ENCODE measurements at regions not wholly inside any gene's neighbourhood (a gene's known extent, or its start where the extent isn't known, plus 50 kb on each side); places are given as distances from the start of the nearest gene placed in this dataset.
"Not testable (repeated sequence)": the region's sequence is repeated elsewhere in the genome, so short reads cannot be mapped to it uniquely, and the experiment has no call there.

- no peak for DNase-seq (ENCODE audit: low spot score)
These were observed 859.0 kb upstream of the SLITRK1 start for GRCh38 chr13:84741253-84741652.

DNA sequence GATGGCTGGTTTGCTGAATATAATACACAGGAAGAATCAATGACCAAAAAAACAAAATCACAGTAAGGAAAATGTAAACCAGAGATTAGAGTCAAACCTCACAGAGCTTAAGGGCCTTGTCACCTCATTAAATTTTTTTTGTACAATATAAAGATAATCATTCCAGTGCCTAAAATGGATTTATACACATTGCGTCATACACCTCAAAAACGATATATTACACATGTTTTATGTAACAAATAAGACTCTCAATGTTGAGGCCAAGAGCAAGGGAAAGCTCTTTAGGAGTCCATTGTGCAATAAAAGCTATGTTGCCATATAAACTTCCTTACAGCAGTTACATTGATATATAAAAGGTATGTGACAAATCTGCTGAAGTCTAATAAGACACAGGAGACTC is 856.7 kb upstream of the SLITRK1 start:
- DNase-seq (ENCODE audit: low spot score), result no peak

GRCh38 chr13:84737661-84738060 is 855.4 kb upstream of the SLITRK1 start:
- DNase-seq (ENCODE audit: low spot score), result no peak

GRCh38 chr13:84730376-84730775 is 848.1 kb upstream of the SLITRK1 start:
- DNase-seq (ENCODE audit: low spot score), result no peak

- no peak for DNase-seq (ENCODE audit: low spot score)
These were observed 823.9 kb upstream of the SLITRK1 start for GRCh38 chr13:84705982-84706710.

DNA sequence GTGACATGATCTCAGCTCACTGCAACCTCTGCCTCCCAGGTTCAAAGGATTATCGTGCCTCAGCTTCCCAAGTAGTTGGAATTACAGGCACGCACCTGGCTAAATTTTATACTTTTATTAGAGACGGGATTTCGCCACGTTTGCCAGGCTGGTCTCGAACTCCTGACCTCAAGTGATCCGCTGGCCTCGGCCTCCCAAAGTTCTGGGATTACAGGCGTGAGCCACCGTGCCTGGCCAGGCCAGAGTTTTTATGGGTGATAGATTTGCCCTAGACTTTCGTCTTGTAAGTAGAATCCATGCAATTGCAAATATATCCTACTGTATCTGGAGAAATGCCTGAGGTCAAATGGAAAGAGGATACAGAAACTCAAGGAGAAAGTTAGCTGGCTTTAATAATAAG is 819.9 kb upstream of the SLITRK1 start:
- no peak for DNase-seq (ENCODE audit: low spot score)

GRCh38 chr13:84697591-84697990 is 815.3 kb upstream of the SLITRK1 start:
- not testable (repeated sequence) for DNase-seq (ENCODE audit: low spot score)

GRCh38 chr13:84686973-84687372 is 804.7 kb upstream of the SLITRK1 start:
- DNase-seq (ENCODE audit: low spot score), result no peak

GRCh38 chr13:84686458-84686857 is 804.2 kb upstream of the SLITRK1 start:
- no peak for DNase-seq (ENCODE audit: low spot score)

DNA sequence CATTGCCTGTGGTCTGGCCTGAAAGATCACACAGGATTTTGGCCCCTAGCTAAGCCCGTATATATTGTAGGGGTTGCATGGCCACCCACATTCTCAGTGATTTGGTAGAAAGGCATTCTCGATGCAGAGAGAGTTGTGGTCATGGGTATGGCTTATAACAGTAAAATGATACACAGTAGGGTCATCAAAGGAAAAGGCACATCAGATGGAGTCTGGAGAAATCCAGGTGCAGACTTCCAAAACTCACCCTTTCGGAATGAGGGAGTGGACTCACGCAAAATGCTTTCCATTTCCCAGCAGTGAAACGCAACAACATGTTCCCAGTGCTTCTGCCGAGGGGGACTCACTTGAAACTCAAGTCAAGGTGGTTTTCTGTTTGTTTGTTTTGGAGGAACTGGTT is 802.5 kb upstream of the SLITRK1 start:
- DNase-seq (ENCODE audit: low spot score), result no peak

- no peak for DNase-seq (ENCODE audit: low spot score)
These were observed 801.9 kb upstream of the SLITRK1 start for GRCh38 chr13:84684048-84684662.

DNA sequence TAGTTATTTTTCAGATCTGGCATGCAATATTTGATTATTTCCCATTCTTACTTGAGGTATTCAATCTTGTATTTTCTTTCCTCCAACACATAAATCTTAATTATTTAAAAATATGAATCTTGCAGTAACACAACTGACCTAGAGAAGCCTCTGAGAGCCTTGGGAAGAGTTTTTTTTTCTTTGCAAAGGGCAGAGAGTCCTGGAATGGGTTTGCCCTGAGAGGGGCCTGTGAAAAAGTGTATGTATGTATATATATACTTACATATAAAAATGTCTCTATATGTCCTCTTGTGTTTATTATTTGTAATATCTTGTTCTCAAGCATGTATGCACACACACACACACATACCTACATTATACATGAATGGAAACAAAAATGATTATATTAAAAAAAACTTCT is 801.2 kb upstream of the SLITRK1 start:
- no peak for DNase-seq (ENCODE audit: low spot score)

DNA sequence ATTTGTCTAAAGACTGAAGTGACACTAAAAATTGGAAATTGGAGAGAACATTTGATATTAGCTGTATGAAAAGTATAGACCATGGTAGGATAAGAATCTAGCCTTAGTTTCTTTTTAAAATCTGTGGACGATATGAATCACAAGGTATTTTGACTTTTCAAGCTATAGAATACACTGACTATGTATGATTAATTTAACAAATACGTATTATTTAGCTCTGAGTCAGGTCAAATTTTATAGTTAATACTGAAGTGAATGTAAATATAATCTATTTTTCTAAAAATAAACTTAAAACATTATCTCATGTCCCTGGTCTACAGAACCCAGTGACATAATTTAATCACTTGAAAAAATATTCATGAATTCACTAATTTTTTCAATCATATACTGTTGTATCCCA is 795.6 kb upstream of the SLITRK1 start:
- DNase-seq (ENCODE audit: low spot score), result no peak

GRCh38 chr13:84672616-84673015 is 790.3 kb upstream of the SLITRK1 start:
- no peak for DNase-seq (ENCODE audit: low spot score)

GRCh38 chr13:84670245-84670644 is 788.0 kb upstream of the SLITRK1 start:
- no peak for DNase-seq (ENCODE audit: low spot score)

DNA sequence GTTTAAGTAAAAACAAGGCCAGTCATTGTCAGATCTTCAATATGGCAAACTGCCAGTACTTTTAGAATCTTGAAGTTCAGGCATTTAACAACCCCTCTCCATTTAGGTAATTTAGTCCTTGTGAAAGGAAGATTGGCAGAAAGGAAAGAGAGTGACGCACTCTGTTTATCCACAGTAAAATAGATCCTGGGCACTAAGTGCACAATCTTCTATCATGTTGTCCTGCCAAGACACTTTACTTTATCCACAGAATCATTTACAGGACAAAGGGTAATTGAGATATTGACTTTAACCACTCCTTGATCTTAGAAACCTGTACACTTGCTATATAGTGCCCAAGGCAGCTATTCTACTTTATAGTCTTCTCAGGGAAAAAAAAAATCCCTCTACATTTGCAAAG is 786.4 kb upstream of the SLITRK1 start:
- no peak for DNase-seq (ENCODE audit: low spot score)

GRCh38 chr13:84662491-84662890 is 780.2 kb upstream of the SLITRK1 start:
- no peak for DNase-seq (ENCODE audit: low spot score)

DNA sequence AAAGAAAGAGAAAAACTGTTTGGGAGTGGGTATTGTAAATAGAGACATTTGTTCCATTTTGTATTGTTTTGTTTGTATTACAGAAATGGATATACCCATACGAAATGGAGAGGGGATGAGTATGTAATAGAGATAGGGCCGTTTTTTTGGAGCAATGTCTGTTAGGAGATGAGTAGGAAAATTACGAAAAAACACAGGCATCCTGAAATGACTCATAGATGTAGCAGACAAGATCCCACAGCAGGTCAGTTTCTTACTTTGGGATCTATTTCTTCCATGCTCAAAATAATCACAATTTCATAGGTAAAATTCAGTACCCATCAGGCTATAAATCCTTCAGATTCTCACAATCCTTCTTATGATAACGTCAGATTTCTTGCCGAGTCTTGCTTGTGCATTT is 779.4 kb upstream of the SLITRK1 start:
- no peak for DNase-seq (ENCODE audit: low spot score)

- DNase-seq (ENCODE audit: low spot score), result no peak
These were observed 777.0 kb upstream of the SLITRK1 start for GRCh38 chr13:84659359-84659661.

- DNase-seq (ENCODE audit: low spot score), result no peak
These were observed 776.5 kb upstream of the SLITRK1 start for GRCh38 chr13:84658491-84659358.

DNA sequence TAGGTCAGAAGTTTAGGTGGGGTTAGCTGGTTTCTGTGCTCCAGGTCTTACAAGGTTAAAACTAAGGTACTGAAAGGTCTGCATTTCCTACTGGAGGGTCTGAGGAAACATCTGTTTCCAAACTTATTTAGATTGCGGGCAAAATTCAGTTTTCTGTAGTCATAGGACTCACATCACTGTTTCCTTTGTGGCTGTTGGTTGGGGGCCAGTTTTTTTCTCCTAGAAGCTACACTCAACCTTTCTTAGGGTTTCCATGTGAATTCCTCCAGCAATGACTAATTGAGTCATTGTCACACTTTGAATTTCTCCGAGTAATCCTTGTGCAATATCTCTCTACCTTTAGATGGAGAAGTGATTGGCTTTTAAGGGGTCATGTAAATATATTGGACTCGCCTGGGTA is 773.4 kb upstream of the SLITRK1 start:
- no peak for DNase-seq (ENCODE audit: low spot score)

DNA sequence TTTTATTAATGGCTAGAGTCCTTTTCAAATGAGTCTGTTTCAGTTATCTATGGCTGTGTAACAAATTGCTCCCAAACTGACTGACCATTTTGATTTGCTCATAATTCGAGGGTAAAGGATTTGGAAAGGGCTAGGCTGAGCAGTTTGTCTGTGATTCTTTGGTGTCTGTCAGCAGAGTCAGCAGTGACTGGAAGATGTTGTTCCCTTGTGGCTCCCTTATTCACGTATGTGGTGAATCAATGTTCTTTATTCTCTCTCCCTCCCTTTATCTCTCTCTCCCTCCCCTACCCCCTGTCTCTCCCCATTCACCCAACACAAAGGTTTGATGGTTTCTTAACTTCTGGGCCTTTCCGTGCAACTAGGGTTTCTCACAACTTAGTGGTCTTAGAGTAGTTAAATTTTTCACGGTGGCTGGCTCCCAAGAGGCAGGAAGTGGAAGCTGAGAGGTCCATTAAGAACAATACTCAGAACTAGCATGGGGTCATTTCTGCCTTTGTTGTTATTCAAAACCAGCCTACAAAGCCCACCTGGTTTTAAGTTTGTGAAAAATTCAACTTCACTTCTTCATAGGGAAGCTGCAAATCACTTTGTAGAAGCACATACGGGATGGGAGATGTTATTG is 772.5 kb upstream of the SLITRK1 start:
- no peak for DNase-seq (ENCODE audit: low spot score)
